GM18519 (cell line): ENCODE measurements at regions not wholly inside any gene's neighbourhood (a gene's known extent, or its start where the extent isn't known, plus 50 kb on each side); places are given as distances from the start of the nearest gene placed in this dataset.
"Not testable (repeated sequence)": the region's sequence is repeated elsewhere in the genome, so short reads cannot be mapped to it uniquely, and the experiment has no call there.

Experiments
- ATAC-seq: cut with Tn5 transposase; IDR thresholded peaks from one replicate; pipeline ENCODE4 v1.9.1; 2021; ENCODE audit warnings: mild to moderate bottlenecking, moderate library complexity; ENCODE audit not compliant: unreplicated experiment, low FRiP score

DNA sequence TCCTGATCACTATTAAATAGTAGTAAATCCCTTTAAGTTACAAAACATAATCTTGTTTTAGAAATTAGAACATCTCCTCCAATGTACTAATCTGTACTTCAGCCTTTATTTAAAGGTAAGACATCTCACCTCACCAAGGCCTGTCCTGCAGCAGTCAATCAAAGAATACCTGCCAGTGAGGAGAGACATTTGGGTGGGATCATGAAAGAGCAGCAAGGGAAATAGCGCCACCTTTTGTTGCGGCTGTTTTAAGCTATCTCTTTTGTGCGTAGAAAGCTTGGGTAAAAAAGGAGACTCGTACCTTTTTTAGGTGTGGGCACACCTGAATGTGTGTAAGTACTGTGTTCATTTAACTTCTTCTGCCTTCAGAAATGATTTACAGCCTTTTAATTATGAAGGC is 117.8 kb upstream of the TMTC1 start:
- ATAC-seq, result no peak

DNA sequence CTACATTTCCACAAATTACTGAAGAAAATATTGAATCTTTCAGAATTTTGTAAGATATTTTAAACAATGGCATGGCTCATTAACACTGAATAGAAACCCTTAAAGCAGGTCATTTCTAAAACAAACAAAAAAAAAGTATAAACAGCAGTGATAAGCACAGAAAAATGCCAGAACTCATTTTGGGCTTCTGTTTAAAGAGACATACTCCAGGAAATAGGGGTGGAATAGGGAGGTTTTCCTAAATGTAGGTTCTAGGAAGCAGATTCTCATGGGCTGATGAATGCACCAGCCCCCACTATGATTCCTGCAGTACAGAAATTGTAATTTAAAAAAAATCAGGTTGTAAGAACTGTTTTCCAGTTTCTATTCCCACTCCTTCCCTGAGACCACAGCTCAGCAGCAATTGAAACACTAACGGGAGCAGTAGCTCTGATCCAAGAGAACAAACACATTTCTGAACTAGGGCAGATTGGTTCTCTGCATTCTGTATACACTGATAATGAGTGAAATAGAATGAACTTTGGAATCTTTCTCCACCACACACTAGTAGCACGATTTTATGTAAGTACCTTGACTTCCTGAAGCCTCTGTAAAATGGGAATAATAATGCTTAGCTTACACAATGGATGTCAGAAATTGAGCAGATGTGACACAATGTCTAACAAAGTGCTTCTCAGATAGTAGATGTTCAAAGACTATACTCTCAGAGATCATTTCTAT is 115.6 kb upstream of the TMTC1 start:
- ATAC-seq, result no peak

DNA sequence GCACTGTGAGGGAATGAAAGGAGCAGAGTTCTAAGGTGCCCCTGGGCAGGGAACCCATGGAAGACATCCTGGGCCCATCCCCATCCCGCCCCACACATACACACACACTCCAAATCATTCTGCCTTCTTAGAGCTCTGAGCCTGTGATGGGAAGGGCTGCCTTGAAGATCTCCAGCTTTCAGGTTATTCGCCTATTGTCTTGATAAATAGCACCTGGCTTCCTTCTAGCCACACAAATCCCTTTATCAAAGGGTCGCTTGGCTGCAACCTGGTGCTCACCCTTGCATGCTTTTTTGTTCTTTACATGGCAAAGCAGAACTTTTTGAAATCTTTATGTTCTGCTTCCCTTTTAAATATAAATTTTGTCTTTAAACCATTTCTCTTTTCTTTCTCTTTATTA is 112.2 kb upstream of the TMTC1 start:
- no peak for ATAC-seq

DNA sequence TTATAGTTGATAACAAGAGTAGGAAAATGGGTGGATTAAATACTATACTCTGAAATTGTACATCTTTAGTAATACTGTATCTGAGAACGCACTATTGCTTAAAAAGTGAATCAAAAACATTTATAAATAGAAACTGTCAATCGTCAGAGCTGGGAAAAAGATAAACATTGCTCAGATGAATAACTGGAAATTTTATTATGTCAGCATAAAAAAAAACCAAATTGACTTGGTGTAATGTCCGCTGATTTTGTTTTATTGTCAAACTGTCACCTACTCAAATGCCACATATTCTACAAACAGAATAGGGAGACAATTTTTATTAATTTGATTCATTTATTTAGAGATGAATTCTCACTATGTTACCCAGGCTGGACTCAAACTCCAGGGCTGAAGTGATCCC is 109.3 kb upstream of the TMTC1 start:
- ATAC-seq, result no peak

DNA sequence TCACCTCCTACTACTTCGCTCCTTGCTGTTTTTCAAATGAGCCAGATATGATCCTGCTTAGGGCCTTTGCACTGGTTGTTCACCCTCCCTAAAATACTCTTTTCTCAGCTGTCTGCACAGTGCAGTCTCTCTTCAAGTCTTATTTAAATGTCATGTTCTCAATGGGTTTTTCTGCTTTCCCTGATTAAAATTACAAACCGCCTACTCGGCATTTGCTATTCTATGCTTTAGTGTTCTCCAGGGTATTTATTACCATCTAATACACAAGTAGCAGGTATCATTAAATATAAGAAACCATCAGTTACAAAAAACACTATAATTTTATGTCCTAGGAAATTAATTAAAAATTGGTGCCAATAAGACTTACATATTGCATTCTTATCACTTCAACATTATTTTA is 108.0 kb upstream of the TMTC1 start:
- ATAC-seq, result no peak

DNA sequence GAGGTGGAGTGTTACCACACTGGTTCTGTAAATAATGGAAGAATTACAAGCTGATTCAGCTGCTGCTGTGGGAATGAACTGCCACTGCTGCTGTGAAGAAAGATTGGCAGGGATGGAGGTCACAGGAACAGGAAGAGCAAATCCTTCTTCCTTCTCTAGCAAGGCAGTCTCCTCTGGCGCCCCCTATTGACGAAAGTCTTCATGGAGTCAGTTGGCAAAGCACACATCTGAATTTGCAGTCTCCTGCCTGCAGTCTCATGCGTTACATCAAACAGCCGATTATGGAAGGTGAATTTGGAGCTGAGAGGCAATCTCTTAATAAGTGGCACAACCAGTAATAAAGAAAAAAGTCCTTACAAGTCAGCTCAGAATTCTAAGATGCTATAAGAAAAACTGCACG is 106.0 kb upstream of the TMTC1 start:
- no peak for ATAC-seq

DNA sequence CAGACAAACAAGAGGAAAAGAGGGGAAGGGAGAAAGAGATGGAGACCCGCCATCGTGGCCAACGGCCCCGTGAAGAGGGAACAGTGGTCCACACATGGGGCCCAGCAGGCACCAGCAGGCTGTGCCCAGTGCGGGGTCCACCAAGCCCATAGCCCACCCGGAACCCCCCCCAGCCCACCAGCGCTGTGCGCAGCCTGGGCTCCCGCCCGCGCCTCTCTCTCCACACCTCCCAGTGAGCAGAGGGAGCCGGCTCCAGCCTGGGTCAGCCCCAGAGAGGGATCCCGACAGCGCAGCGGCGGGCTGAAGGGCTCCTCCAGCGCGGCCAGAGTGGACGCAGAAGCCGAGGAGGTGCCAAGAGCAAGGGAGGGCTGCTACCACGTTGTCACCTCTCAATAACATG is 105.0 kb upstream of the TMTC1 start:
- no peak for ATAC-seq

DNA sequence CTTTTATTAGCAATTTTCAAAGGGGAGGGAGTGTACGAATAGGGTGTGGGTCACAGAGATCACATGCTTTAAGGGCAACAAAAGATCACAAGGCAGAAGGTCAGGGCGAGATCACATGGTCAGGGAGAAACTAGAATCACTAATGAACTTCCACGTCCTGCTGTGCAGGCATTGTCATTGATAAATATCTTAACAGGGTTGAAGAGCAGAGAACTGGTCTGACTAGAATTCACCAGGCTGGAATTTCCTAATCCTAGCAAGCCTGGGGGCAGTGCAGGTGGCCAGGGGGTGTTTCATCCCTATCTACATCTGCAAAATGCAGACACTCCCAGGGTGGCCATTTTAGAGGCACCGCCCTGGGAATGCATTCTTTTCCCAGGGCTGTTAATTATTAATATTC is 101.2 kb upstream of the TMTC1 start:
- not testable (repeated sequence) for ATAC-seq

DNA sequence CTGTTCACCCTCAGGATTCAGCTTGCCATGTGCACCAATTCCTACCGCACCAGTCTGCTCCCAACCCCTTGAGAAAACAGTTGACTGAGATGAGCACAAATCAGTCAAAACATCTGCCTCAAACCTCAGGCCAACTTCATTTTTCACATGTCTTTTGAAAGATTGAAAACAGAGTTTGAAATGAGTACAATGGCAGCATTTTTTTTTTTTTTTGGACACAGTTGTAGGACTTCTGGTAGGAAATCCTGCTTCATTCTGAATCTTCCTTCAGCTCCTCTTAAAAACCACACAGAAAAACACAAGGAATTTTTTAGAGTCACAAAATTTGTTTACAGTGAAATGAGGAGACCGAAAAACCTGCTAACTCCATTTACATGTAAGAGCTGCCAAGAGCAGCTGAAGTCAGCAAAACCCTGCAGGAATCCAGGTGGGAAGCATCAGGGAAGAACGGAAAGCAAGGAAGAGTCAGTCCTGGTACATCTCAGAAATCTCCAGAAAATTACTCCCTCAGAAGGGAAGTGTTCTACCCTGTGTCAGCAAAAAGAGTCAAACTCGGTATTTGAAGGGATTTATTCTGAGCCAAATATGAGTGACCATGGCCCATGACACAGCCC is 100.3 kb upstream of the TMTC1 start:
- ATAC-seq, result no peak

DNA sequence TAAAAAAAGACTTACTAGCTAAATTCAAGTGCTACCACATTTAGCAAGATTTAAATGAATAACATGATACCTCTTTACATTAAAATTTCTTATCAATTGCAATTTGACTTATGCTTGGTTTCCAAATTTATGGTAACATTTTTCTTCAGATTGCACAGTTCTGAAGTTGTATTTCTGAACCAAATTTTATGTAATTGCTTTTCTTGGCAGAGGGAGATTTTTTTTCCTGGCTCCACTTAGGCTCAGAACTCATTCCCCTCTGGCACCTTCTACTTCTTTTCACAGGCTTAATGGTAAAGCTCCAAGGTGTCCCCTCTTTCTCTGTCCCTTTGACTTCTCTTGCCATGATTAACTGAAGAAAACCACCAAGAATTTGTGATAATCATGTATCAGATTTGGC is 99.8 kb upstream of the TMTC1 start:
- no peak for ATAC-seq

DNA sequence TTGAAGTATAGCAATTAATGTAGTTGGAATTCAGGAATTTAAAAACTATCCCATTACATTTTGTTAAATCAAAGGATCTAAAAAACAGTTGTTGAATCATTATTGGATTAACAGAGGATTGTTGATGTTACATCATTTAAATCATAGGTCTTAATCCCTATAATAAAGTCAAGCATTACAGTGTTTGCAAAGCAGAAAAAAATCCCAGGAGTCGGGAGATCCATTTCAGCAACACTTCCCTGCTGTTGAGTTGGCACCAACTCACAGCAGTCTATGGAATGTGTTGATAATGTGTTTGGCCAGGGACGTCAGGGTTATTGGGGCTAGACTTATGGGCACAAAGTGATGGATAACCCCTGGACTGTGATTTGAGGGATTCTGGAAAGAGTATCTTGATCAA is 99.1 kb upstream of the TMTC1 start:
- no peak for ATAC-seq

DNA sequence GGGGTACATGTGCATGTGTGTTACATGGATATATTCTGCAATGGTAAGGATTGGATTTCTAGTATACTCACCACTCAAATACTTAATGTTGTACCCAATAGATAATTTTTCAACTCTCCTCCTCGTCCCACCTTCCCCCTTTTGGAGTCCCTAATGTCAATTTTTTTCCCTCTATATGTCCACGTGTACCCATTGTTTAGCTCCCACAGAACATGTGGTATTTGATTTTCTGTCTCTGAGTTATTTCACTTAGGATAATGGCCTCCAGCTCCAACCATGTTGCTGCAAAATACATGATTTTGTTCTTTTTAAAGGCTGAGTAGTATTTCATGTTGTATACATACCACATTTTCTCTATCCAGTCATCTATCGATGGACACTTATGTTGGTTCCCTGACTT is 97.2 kb upstream of the TMTC1 start:
- no peak for ATAC-seq

DNA sequence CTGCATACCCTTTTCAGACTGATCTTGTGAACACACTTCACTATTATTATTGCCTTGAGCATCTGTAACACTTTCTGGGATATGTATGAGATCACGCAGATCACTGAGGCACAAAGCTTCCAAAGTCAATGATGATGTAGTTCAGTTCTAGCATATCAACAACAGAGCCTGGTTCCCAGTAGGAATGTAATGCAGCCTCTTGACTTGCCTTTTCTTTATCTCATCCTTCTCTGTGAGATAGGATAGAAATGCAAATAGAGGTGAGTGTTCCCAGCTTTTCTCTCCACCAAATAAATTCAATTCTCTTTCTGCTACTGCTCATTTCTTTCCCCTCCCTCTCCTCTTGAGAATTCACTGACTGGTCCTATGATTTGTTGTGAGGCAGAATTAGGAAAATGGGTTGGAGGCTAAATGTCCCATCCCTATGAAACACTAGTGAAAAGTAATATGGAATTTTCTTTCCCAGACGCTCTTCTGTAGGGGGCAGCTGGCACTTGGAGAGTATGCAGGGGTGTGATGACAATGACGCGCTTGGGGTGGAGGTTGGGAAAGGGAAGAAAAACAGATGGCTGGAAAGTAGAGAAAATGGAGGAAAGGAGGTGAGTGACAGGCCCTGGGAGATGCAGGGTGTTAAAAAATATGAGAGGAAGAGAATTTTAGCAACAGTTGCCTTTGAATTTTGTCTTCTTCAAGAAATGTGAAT is 96.0 kb upstream of the TMTC1 start:
- no peak for ATAC-seq

DNA sequence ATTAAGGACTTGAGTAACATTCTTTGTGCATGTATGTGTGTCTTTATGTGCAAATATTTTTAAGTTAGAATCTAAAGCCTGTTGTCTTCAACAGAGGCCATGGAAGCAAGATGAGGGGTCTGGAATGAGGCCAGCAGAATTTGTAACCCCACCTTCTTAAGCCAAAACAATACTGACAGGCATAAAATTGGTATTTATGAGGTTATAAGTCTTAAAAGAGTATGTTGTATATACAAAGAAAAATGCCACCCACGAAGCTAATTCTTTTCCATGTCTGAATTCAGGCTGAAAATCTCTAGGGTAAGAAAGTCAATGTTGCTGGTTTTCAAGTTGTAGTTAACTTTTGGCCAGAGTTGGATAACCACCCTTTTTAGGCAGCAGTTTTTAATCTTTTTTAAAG is 86.2 kb upstream of the TMTC1 start:
- no peak for ATAC-seq

DNA sequence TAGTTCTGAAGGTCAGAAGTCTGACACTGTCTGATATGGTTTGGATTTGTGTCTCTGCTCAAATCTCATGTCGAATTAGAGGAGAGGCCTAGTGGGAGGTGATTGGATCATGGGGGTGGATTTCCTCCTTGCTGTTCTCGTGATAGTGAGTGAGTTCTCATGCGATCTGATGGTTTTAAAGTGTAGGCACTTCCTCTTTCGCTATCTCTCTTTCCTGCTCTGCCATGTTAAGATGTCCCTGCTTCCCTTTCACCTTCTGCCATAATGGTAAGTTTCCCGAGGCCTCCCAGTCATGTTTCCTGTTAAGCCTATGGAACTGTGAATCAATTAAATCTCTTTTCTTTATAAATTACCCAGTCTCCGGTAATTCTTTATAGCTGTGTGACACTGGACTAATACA is 84.1 kb upstream of the TMTC1 start:
- ATAC-seq, result no peak

DNA sequence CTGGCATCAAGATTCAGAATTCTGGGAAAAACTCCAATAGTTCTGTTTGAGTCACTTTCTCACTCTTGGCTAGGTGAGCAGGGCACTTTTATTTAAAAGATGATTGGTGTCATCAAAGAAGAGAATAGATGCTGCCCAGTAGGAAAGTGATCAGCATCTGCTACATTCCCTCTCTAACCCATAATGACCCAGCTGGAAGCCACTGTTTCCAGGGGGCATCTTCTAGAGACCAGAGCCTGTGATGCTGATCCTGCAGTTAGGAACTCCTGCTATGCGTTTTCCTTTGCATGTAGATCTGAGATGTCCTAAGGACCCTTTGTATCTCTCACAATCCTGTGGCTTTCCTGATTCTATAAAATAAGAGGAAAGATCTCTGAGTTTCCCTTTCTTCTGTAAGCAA is 79.9 kb upstream of the TMTC1 start:
- ATAC-seq, result no peak

DNA sequence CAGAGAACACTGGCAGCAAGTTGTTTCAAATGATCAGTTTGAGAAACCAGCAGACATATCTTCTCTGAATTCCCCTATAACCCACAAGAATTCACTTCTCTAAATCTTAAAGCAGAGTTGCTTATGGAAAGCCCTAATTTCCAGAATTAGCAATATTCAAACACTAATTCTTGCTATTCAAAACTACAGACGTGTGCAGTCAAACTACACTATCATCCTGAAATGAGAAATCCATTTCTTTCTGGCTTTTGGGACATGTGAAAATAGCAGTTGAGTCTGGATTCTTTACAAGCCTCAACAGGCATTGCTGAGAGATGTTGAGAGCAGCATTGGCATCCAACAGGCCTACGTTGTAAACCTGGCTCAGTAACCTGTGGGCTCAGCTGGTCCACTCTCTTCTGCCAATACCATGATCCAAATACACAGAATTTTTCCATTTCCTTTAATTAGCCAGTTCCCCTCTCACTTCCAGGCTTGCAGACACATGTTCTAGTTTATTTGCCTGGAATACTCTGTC is 74.6 kb upstream of the TMTC1 start:
- ATAC-seq, result no peak

DNA sequence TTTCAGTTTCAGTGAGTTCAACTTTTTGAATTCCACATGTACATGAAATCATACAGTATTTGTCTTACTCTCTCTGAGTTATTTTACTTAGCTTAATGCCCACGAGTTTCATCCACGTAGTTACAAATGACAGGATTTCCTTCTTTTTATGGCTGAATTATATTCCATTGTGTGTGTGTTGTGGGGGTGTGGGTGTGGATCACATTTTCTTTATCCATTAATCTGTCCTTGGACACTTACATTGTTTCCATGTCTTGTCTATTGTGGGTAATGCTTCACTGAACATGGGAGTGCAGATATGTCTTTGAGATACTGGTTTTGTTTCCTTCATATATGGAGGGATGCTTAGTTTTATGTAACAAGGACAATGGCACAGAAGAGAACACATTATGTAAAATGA is 63.5 kb upstream of the TMTC1 start:
- ATAC-seq, result no peak

DNA sequence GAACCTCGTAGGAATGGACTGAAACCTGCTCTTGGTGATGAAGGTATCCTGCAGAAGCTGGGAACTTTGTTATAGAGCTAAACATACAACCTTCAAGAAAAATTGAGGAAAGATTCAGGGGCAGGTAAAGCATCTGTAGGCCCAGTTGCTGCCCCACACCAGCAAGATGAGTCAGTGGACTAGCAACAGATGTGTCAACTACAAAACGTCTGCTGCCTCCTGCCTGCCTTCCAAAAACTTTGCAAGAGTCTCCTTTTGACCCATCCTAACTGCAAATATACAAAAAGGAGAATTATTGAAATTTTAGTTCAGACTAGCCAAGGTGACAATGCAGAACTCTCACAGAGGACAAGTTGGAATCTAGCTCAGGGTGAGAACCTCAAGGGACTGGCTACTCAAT is 60.9 kb upstream of the TMTC1 start:
- ATAC-seq, result no peak

DNA sequence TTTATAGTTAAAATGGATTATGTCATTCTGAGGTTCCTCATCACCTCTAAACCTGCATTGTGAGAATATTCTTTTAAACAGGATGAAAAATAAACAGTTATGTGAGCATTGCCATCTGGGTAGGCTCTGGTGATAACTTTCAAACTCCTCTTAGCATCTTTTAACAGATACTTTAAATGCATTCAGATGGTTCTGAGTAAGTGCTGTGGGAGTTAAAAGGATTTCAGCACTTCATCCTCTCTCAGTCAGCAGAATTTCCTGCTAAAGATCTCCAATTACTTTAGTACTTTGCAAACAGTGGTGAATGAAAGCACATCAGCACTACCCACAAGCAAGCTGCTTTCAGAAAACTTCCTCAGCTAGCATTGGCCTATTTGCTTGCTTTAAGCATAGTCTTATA is 59.3 kb upstream of the TMTC1 start:
- no peak for ATAC-seq

DNA sequence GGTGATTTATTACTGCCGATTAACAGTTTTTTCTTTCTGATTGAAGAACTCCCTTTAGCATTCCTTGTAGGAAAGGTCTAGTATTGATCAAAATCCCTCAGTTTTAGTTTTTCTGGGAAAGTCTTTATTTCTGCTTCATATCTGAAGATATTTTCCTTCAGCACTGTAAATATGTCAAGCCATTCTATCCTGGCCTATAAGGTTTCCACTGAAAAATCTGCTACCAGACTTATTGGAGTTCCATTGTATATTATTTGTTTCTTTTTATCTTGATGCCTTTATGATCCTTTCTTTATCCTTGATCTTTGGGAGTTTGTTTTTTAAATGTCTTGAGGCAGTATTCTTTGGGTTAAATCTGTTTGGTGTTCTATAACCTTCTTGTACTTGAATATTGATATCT is 55.0 kb upstream of the TMTC1 start:
- no peak for ATAC-seq
